ENCODE measurements at regions not wholly inside any gene's neighbourhood (a gene's known extent, or its start where the extent isn't known, plus 50 kb on each side); places are given as distances from the start of the nearest gene placed in this dataset.

DNA sequence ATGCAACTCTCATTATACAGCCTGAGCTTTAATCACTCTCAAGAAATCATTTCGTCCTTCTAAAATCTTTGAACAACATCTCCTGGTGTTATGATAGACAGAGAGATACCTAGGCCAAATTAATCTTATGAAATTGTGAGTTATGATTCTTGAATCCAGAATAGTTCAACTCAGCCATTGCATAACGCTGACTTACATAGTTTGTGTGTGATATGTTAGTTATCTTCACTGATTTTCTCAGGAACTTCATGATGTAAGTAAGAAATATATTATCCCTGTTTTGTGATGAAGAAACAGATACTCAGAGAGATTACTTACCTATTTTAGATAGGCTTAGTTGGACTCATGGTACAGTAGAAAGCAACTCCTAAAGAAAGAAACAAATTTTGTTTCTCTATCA lies 684.4 kb downstream of the ZEB2 start:
- no peak overlapping the region for H3K27ac ChIP-seq (ENCODE audit: low read depth, low read length)
- no peak overlapping the region for H2AFZ ChIP-seq (ENCODE audit: low read depth, low read length, severe bottlenecking)
- no peak overlapping the region for H3K4me2 ChIP-seq (ENCODE audit: low read depth, low read length, poor library complexity, severe bottlenecking)
- H3K27me3 ChIP-seq (ENCODE audit: low read length) = no peaks in the 10 kb centered on the region
- no peak overlapping the region for H3K4me3 ChIP-seq (ENCODE audit: insufficient read depth, low read length, poor library complexity, severe bottlenecking)
- no peak overlapping the region for H3K9ac ChIP-seq (ENCODE audit: low read length)
- H3K9me3 ChIP-seq (ENCODE audit: insufficient read depth, low read length) = no peaks in the 10 kb centered on the region
- H3K9me2 ChIP-seq (replicated peaks; ENCODE audit: insufficient read depth, low read length) = no peaks in the 10 kb centered on the region
- H3K36me3 ChIP-seq (ENCODE audit: low read length) = no peaks in the 10 kb centered on the region
- no peaks in the 10 kb centered on the region for H3K79me2 ChIP-seq (ENCODE audit: insufficient read depth, low read length)
- H3F3A ChIP-seq (ENCODE audit: insufficient read depth) = no peaks in the 10 kb centered on the region
- TF ChIP-seq EZH2phosphoT487 (conservative IDR thresholded peaks at IDR 0.05; ENCODE audit: low read length) = no peak
- H4K20me1 ChIP-seq (ENCODE audit: low read depth, low read length) = no peaks in the 10 kb centered on the region

DNA sequence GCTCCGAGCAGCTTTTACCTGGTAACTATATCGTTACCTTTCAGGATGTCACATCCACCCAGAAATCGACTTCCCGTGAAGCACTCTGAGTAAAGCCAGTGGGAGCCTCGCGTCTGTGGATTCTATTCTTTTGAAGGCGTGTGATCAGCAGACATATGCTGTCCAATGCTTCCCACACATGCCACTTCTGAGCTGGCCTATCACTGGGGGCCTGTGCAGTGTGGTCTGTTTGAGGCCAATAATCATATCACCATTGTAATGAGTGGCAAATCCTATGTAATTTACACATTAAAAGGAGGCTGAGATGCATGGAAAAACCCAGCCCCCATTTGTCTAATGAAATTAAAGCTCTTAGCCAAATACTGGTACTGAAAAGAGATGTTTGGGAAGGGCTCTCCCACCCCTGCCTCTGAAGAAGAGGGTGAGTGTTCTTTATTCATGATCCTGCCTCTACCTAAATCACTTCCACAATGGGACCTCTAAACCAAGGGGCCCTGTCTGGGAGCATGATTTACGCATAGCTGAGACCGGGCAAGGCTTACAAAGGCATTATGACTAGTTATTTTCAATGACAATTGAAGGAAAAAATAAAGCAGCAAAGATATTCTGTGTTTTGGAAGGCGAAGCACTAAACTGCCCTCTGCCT lies 686.8 kb downstream of the ZEB2 start:
- H3K27me3 ChIP-seq (ENCODE audit: low read length) = no peaks in the 10 kb centered on the region
- no peaks in the 10 kb centered on the region for H4K20me1 ChIP-seq (ENCODE audit: low read depth, low read length)
- no peaks in the 10 kb centered on the region for H3K9me2 ChIP-seq (replicated peaks; ENCODE audit: insufficient read depth, low read length)
- H3F3A ChIP-seq (ENCODE audit: insufficient read depth) = no peaks in the 10 kb centered on the region
- H3K9ac ChIP-seq (ENCODE audit: low read length) = no peak overlapping the region
- H3K4me2 ChIP-seq (ENCODE audit: low read depth, low read length, poor library complexity, severe bottlenecking) = no peak overlapping the region
- no peaks in the 10 kb centered on the region for H3K9me3 ChIP-seq (ENCODE audit: insufficient read depth, low read length)
- TF ChIP-seq, protein P1, sequence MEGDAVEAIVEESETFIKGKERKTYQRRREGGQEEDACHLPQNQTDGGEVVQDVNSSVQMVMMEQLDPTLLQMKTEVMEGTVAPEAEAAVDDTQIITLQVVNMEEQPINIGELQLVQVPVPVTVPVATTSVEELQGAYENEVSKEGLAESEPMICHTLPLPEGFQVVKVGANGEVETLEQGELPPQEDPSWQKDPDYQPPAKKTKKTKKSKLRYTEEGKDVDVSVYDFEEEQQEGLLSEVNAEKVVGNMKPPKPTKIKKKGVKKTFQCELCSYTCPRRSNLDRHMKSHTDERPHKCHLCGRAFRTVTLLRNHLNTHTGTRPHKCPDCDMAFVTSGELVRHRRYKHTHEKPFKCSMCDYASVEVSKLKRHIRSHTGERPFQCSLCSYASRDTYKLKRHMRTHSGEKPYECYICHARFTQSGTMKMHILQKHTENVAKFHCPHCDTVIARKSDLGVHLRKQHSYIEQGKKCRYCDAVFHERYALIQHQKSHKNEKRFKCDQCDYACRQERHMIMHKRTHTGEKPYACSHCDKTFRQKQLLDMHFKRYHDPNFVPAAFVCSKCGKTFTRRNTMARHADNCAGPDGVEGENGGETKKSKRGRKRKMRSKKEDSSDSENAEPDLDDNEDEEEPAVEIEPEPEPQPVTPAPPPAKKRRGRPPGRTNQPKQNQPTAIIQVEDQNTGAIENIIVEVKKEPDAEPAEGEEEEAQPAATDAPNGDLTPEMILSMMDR (IDR thresholded peaks at IDR 0.05; ENCODE audit: insufficient read depth, low read length, poor library complexity, severe bottlenecking) = no peak
- TF ChIP-seq EZH2phosphoT487 (conservative IDR thresholded peaks at IDR 0.05; ENCODE audit: low read length) = no peak
- H3K4me3 ChIP-seq (ENCODE audit: insufficient read depth, low read length, poor library complexity, severe bottlenecking) = no peak overlapping the region
- H2AFZ ChIP-seq (ENCODE audit: low read depth, low read length, severe bottlenecking) = no peak overlapping the region
- no peak overlapping the region for H3K27ac ChIP-seq (ENCODE audit: low read depth, low read length)
- no peaks in the 10 kb centered on the region for H3K79me2 ChIP-seq (ENCODE audit: insufficient read depth, low read length)
- no peaks in the 10 kb centered on the region for H3K36me3 ChIP-seq (ENCODE audit: low read length)

DNA sequence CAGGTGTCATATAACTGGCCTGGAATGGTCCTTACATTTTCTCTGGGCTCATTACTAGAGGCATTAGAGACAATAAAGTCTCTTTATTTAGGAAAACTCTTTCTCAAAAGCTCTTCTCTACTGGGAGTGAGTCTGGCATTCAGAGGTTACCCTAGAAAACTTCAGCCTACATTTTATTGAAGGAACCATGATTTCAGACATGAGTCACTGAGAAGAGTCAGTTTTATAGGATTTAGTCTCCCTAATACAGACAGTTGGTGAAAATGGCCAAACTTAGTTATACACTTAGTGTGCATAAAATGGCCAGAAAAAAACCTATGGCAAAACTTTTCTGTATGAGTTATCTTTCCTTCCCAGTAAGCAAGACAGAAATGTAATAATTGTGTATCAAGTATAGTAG lies 689.4 kb downstream of the ZEB2 start:
- Histone ChIP-seq H3K27me3 (ENCODE audit: low read length) (no peaks in the 10 kb centered on the region), H3K27ac (ENCODE audit: low read depth, low read length) (no peak overlapping the region), H2AFZ (ENCODE audit: low read depth, low read length, severe bottlenecking) (no peak overlapping the region), H3K9me2 (replicated peaks; ENCODE audit: insufficient read depth, low read length) (no peaks in the 10 kb centered on the region), H3K4me2 (ENCODE audit: low read depth, low read length, poor library complexity, severe bottlenecking) (no peak overlapping the region), H3K9ac (ENCODE audit: low read length) (no peak overlapping the region), H3K4me3 (ENCODE audit: insufficient read depth, low read length, poor library complexity, severe bottlenecking) (no peak overlapping the region), H3K9me3 (ENCODE audit: insufficient read depth, low read length) (no peaks in the 10 kb centered on the region), H3K79me2 (ENCODE audit: insufficient read depth, low read length) (no peaks in the 10 kb centered on the region), H3K36me3 (ENCODE audit: low read length) (no peaks in the 10 kb centered on the region), H3F3A (ENCODE audit: insufficient read depth) (no peaks in the 10 kb centered on the region), H4K20me1 (ENCODE audit: low read depth, low read length) (no peaks in the 10 kb centered on the region)
- TF ChIP-seq, protein P1 (IDR thresholded peaks at IDR 0.05; ENCODE audit: insufficient read depth, low read length, poor library complexity, severe bottlenecking) = no peak
- no peak for TF ChIP-seq EZH2phosphoT487 (conservative IDR thresholded peaks at IDR 0.05; ENCODE audit: low read length)

DNA sequence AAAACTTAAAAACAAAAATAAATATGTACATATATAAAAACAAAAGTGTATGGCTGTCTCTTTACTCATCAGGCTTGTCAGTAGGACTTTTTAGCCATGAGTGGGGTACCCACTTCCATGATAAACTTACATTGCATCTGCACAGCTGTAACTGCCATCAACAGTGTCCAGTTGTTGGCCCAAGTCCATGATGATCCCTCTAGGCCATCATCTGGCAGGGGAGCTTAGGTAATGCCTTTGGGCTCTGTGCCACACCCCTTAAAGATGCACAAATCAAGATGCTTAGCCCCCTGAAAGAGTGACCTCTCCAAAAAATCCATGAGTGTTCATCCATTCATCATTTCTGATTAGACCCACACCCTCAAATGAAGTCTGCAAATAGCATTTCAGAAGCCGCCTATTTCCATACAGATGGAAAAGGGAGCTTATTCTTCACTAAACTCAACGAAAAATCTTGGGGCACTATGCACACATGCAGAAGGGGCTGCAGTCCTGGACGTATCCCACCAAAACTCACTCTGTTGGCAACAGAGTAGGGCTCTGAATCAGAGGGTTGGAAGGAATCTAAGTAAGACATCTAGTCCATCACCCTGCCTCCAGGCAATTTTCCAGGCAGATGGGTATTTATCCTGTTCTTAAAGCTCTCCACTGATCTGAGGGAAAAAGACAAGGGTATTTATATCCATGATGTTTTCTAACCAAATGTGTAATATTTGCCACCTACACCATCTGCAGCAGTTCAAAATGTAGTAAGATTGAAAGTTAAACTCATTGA lies 691.0 kb downstream of the ZEB2 start:
- no peaks in the 10 kb centered on the region for H3K9me3 ChIP-seq (ENCODE audit: insufficient read depth, low read length)
- H4K20me1 ChIP-seq (ENCODE audit: low read depth, low read length) = no peaks in the 10 kb centered on the region
- H3K36me3 ChIP-seq (ENCODE audit: low read length) = no peaks in the 10 kb centered on the region
- H2AFZ ChIP-seq (ENCODE audit: low read depth, low read length, severe bottlenecking) = no peak overlapping the region
- TF ChIP-seq EZH2phosphoT487 (conservative IDR thresholded peaks at IDR 0.05; ENCODE audit: low read length) = no peak
- TF ChIP-seq, protein P1 (IDR thresholded peaks at IDR 0.05; ENCODE audit: insufficient read depth, low read length, poor library complexity, severe bottlenecking) = no peak
- no peak overlapping the region for H3K4me3 ChIP-seq (ENCODE audit: insufficient read depth, low read length, poor library complexity, severe bottlenecking)
- H3K4me2 ChIP-seq (ENCODE audit: low read depth, low read length, poor library complexity, severe bottlenecking) = no peak overlapping the region
- H3K9ac ChIP-seq (ENCODE audit: low read length) = no peak overlapping the region
- H3F3A ChIP-seq (ENCODE audit: insufficient read depth) = no peaks in the 10 kb centered on the region
- H3K9me2 ChIP-seq (replicated peaks; ENCODE audit: insufficient read depth, low read length) = no peaks in the 10 kb centered on the region
- H3K27ac ChIP-seq (ENCODE audit: low read depth, low read length) = no peak overlapping the region
- no peaks in the 10 kb centered on the region for H3K27me3 ChIP-seq (ENCODE audit: low read length)
- H3K79me2 ChIP-seq (ENCODE audit: insufficient read depth, low read length) = no peaks in the 10 kb centered on the region

Measured in SU-DHL-6 (cell line).